ENCODE measurements at regions not wholly inside any gene's neighbourhood (a gene's known extent, or its start where the extent isn't known, plus 50 kb on each side); places are given as distances from the start of the nearest gene placed in this dataset.
A peak's percentile ranks its signal among the peaks of the same experiment; 100 is the strongest.

DNA sequence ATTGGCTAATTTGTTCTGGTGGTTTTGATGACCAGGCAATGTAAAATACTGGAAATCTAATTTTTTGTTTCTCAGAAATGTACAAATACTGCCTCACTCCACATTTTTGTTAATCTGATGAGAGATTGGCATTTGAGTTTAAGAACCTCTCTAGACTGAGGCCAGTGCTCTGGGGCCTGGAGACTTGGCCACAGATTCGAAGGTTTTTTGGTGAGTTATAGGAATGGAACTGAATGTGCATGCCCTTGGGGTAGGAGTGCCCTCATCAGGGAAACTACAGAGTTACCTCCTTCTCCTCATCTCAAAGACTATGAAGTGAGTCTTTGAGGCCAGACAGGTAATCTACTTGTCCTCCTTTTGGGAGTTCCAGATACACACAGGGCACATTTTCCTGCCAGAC is 347.9 kb downstream of the LTN1 start:
- DNase-seq (ENCODE audit: low read depth in 2 of 2): no peak

DNA sequence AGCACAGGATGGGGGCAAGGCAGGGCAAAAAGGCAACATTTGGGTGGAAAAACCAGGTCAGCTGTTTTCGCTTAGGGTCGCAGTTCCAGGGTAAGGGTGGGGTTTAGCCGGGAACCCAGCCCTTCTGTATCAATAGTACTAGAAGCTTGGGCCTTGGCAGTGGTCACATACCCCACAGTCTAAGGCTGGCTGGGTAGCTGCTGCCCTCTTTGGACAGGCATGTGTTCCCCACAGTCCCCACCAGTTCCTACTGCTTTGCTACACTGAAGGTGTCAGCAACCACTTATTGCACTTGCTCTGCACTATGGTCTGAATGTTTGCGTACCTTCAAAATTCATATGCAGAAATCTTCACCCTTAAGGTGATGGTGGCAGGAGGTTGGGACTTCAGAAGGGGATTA is 349.8 kb downstream of the LTN1 start:
- no peak for DNase-seq (ENCODE audit: low read depth in 2 of 2)

DNA sequence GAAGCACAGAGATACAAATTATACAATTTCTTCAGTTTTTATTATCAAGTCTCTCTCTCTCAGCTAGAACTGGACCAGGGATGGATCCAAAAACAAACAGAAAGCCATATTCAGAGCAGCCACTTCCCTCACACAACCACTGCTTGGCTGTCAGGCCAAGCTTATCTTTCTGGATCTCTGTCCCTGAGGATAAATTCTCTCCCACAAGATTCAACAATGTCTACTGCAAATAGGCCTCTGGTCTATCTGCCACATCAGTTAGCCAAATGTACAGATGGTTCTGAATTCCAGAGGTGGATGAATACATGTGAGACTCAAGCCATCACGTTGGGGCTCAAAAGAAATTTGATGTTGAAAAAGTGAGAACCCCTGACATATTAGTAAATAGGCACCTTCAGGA is 350.9 kb downstream of the LTN1 start:
- no peak for DNase-seq (ENCODE audit: low read depth in 2 of 2)

DNA sequence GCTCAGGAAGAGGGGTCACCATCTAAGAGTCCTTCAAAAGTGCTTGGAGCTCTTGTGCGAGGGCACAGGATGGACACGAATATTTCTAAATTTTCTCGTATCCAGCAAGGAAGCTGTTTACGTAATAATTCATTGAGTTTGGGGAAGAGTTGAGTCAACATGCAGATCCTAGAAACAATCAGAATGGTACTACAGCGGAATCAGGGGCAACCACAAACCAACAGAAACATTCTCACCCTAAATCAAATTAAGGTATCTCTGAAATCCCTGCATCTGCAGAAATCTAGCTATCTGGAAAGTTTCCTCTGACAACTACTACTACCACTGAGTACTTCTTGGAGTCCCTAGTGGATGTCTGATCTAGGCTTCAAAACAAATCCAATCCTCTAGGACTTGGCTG is 352.4 kb downstream of the LTN1 start:
- DNase-seq (ENCODE audit: low read depth in 2 of 2): no peak

DNA sequence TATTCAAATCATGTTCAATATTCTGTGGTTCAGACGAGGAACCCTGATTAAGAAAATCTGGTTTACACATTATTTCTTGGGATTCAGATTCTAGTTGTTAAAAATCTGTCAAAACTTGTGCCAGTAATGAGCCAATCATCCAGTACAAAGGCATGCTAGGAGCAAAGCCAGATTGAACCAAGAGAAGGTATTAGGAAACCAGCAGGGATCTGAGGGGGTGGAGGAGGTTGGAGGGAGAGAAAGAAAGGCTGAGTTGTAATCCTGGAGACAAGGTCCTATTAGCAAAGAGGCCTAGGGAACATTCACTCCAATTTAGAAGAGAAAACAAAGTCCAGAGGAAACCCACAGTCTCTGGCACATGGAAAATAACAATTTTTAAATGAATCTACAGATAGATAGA is 352.9 kb downstream of the LTN1 start:
- no peak for DNase-seq (ENCODE audit: low read depth in 2 of 2)

DNA sequence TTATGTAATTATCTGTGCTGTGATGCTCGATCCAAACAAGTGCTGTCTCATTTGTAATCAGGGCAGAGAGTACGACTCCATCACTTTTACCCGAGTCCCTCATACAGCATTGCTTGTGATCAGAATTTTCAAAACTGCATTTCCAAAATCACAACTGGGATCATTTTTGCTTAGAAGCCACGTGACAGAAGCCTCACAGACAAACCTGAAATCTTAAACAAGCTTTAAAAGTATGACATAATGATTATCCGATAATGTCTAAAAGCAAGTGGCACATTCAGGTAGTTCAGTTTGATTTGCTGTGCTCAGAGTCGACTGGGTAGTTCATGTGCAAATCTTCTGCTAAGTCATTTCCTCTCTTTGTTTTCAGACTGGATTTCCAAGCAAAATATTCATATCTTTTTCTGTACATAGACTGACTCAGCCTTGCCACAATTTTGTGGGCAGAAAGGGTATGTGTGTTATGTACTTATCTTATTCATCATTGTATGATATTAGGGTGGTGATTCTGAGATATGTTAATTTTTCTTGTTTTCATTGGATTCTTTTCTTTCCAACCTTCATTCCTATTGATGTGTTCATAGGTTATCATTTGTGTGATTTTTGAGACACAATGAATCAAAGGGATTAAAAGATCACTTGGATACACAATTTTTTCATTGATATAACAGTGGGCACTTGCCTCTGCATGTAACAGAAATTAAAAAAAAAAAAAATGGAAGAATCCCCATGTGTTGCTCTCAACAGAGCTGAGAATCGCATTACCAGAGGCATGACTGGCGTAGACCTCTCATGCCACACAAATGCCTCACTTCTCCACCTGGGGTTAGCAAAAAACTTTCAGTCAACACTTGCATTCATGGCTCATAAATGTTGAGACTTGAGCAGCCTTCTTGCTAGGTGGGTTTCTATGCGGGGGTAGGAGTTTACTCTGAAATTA is 355.7 kb downstream of the LTN1 start:
- DNase-seq (ENCODE audit: low read depth in 2 of 2): peak in 1 of 2 donors; percentile 19

DNA sequence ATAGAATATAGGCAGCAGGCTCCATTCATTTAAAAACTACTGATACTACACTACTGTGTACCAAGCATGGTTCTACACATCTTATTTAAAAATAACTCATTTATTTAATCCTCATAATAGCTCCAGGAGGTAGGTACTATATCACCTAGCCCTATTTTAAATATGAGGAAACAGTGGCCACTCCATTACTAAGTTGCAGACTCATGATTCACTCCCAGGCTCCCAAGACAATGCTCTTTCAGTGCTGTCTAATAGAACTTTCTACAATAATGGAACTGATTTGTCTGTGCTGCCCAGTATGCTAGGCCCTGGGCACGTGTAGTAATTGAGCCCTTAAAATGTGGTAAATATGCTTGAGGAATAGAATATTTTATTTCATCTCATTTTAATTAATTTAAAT is 357.1 kb downstream of the LTN1 start:
- DNase-seq (ENCODE audit: low read depth in 2 of 2): no peak

DNA sequence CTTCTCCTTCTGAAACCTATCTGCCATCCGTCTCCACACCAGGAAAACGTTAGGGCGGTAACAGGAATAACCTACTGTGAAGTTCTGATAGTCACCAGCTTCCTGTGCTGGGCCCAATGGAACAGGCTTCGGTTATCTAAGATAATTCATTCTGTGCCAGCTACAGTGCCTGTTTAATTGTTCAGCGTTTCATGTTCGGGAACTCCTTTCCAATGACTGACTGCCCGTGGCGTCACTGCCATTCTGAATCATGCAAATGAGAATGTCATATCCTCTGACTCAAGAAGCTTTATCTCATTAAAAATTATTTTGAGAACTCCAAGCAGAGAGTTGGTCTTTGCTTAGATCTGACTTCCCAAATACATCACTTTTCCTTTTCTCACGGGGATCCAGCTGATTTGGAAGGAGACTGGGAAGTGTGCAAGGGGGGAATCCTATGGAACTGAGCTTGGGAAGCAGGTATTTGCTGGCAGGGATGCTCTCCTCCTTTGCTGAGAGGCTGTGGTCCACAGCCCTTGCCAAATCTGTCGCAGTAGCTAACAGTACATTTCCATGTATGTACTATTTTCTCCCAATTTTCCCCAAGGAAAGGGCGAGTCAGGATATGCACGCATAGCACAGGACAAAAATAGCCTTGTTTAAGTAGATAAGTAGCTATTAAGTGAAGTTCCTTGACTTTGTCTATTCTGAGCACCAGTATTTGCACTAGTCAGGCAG is 358.7 kb downstream of the LTN1 start:
- no peak for DNase-seq (ENCODE audit: low read depth in 2 of 2)

DNA sequence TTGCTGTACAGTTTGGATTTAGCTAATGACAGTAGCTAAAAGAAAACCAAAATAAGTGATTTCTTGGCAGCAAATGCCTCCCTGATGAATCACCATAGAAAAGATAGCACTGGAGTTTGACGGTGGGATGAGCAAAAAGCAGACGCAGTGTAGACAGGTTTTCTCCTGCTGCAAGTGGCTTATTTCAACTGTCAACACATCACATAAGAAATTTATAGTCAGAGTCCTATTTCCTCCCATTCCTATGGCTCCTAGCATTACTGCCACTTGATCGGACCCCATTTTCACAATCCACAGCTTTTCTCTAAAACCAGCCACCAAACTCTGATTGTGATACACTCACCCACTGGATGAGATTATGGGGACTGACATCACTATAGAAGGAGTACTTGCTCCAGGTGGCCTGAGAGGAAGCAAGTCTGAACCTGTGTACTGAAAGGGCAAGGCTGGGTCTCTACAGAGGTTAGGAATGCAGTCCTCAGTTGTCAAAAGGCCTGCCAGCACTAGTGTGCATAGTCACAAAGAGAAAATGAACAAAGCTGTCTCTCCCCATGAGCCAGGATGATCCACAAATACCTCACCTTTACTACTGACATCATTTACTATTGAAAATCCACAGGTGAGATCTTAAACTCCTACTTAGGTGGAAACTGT is 359.8 kb downstream of the LTN1 start:
- no peak for DNase-seq (ENCODE audit: low read depth in 2 of 2)

DNA sequence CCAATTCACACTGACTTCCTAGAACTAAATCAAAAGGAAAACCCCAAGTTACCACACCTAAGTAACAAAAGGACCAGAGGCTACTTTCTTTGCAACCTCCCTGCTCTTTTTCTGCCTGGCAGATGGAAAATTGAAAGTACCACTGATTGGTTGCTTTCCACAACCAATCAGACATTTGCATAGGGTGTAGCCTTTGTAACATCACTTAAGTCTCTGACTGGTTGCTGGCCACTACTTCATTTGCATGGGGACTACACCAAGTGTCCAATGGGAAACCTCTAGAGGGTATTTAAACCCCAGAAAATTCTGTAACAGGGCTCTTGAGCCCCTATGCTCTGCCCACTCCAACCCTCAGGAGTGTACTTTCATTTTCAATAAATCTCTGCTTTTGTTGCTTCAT is 365.0 kb downstream of the LTN1 start:
- no peak for DNase-seq (ENCODE audit: low read depth in 2 of 2)

DNA sequence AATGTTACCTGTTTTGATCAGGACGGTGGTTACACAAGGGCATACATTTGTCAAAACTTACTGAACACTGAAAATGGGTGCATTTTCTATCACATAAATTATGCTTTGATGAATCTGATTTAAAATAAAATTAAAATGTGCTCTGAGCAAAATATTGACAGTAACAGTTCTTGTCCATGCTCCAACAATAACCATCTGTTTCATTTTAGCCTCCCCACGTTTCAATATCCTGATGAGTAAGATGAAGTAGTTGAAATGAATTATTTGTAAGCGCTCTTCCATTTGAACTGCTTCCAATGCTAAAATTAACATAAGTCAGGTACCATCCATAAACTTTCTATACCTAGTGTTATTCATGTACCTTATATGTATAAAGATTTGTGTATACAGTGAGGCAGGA is 365.4 kb downstream of the LTN1 start:
- no peak for DNase-seq (ENCODE audit: low read depth in 2 of 2)

DNA sequence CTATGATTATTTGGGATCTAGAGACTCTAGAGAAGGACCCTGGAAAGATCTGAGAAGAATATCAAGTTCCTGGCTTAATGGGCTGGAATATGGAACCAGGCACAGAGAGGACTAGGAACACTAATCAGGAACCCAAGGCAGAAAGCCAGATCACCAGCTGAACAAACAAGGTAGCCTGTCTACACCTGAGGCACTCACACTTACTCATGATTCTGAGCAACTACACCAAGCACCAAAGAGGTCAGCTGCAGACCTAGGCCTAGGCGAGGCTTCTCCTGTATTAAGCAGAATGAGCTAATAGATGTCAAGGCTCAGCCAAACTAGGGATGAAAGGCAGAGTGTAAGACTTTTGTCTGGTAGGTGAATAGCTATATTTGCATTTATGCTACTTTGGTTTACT is 368.1 kb downstream of the LTN1 start:
- no peak for DNase-seq (ENCODE audit: low read depth in 2 of 2)

DNA sequence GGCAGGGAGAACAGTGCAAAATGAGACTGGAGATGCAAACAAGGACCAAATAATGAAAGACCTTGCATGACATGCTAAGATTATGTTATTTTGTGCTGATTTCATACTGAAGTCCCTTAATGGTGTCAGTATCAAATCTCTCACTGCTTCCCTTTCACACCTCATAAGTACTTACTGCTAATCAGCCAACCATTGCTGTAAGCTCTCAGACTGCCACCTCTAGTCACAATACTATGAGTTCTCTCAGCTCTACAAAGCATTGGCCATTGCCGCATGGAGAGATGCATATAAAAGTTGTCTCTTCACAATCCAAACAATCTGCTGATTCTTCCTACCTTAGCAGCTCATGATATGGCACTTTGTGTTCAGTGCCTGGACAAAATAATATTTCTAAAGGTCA is 375.4 kb downstream of the LTN1 start:
- DNase-seq (ENCODE audit: low read depth in 2 of 2): no peak

DNA sequence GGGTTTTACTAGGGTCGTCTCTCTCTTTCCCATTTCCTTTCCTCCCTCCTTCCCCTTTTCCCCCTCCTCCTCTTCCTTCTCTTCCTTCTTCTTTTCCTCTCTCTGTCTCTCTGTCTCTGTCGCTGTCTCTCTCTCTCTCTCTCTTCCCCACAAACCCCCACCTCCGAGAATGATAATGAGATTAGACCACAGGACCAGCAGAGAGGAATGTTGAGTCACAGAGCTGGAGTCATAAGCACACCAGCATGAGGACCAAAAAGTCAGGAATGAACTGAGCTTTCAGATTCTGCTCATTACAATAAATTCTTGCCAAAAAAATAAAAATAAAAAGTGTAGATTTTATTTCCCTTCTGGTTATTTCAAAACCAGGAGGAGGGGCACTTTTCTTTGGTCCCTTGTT is 377.4 kb downstream of the LTN1 start:
- DNase-seq (ENCODE audit: low read depth in 2 of 2): no peak

DNA sequence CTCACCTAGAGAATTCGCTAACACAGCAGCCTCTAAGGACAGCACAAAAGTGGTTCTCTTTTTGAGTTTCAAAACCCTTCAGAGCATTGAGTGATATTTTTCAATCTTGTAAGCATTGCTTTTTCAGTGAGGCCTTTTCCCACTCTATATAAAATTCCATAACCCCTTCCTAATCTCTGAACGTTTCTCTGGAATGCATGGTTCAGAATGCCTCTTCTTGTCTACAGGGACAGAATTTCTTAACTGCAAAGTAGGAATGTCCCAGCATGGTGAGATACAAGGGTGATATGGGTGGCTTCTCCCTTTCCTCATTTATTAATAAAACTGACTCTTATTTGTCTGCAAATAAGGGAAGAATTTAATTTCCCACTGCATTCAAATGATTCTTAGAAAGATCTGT is 377.9 kb downstream of the LTN1 start:
- no peak for DNase-seq (ENCODE audit: low read depth in 2 of 2)

DNA sequence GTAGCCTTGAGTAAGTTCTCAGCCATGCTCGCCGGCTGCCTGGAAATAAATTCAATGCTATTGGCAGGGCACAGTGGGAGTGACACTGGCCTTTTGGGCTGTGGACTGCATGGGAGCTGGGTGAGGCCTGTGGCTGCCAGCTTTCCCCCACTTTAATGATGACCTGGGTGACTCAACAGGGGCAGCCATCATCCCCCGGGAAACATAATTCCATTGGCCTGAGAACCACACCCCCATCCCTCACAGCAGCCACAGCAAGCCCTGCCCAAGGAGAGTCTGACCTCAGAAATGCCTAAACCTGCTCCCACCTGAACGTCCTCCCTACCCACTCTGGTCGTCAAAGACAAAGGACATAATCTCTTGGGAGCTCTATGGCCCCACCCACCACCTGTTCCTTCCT is 384.0 kb downstream of the LTN1 start:
- DNase-seq (ENCODE audit: low read depth in 2 of 2): no peak

DNA sequence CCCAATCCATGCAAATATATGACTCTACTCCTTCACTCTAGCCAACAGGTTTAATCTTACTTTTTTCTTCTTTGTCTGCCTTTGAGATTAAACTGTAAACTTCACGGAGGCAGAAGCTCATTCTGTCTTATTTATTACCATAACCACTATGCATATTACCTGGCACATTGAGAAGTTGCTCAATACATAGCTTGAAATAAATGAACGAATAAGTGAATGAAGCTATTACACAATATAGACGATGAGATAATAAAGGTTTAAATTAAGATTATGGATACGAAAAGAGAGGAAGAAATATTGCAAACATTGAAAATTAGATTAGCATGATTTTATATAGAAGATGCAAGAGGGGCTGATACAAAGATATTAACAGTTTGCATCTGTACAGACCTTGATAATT is 385.1 kb downstream of the LTN1 start:
- no peak for DNase-seq (ENCODE audit: low read depth in 2 of 2)

DNA sequence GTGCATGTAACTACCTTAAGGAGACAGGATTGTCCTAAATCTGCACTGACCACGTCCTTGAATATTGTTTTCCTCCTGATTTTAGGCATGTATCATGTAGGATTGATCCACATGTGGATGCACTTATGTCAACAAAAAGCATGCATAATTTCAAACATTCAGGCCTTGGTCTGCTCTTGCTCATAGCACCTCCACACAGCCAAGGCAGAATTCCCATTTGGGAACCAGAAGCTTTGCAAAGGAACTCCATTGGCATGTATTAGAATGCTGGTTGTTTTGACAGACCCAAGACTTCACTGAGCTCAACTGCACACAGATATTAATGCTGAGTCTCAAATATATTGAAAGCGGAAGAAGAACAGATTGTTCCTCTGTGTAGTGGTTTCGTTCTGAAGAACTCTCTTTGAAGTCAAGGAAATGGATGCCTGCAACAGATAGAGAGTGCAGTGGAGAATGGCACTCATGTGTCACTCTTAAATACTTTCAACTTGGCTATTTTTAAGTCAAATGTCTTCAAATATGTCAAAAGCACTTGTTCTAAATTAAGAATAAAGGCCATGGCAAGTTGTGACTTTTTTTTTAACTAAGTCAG is 387.6 kb downstream of the LTN1 start:
- no peak for DNase-seq (ENCODE audit: low read depth in 2 of 2)

DNA sequence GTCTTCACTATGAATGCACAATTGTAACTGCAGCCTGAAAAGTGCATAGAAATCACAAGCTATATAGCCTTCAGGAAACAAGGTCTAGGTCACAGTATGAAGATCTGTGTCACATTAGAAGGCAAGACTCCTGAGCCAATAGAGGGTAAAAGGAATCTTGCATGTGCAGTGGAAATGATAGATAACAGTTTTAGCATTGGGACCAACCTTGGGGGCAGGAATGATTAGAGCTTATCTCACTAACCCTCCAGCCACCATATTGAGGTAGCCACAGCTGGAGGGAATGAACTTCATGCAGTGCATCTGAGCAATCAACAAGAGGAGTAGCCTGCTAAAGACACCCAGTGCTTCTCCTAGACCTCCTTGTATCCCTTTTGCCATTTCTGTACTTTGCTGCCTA is 390.1 kb downstream of the LTN1 start:
- no peak for DNase-seq (ENCODE audit: low read depth in 2 of 2)

DNA sequence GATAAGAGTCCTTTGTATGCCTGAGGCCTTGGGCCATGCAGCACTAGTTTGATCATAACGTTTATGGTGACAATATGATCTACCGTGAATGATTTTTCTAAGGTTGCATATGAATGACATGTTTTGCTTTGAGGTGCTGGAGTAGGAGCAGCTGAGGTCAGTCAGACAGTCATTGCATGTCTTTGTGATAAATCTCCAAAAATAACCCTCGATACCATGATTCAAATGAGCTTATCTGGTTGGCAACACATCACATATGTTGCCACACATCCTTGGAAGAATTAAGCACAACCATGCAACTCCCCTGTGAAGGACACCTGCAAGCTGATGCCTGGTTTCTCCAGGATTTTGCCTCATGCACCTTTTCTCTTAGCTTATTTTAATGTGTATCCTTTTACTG is 394.5 kb downstream of the LTN1 start:
- no peak for DNase-seq (ENCODE audit: low read depth in 2 of 2)

DNA sequence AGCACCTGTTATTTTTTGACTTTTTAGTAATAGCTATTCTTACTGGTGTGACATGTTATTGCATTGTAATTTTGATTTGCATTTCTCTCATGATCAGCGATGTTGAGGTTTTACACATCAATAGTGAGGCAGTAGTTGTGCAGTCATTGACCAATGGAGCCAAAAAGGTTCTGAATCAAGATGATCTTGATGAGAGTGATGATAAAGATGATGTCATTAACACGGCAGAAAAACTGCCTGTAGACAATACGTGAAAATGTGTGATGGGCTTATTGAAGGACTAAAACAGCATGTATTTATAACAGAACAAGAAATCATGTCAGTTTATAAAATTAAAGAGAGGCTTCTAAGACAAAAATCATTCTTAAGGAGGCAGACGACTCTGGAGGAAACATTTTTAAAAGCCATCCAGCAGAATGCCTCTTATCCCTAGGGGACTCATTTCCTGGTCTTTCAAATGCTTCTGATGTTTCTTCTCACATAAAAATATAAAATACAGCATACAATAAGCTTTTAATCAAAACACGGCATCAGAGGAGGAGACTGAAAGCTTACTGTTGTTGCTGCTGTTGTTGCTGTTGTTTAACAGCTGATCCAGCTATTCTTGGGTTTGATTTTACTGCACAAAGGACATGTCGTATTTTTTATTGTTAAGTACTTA is 400.3 kb downstream of the LTN1 start:
- DNase-seq (ENCODE audit: low read depth in 2 of 2): no peak

DNA sequence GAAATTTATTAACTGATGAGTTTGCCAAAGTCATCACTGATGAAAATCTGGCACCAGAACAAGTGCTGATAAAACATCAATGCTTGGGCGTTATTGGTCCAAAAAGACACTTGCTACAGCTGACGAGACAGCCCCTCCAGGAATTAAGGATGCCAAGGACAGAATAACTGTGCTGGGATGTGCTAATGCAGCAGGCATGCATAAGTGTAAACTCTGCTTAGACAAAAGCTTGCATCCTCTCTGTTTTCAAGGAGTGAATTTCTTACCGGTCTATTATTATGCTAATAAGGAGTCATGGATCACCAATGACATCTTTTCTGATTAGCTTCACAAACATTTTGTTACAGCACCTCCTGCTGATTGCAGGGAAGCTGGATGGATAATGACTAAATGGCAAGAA is 402.0 kb downstream of the LTN1 start:
- no peak for DNase-seq (ENCODE audit: low read depth in 2 of 2)

All from stimulated activated CD8-positive, alpha-beta memory T cell treated with anti-CD3 and anti-CD28 coated beads, Interleukin-15, amount 100 ng/mL, for 48 hours (primary cell).